Panc1 (cell line): ENCODE measurements at regions not wholly inside any gene's neighbourhood (a gene's known extent, or its start where the extent isn't known, plus 50 kb on each side); places are given as distances from the start of the nearest gene placed in this dataset.

ENCODE experiments used
- ATAC-seq: fragments of 200-7000 bp; cut with Tn5 transposase; 2 replicates; pipeline ENCODE4 v1.9.1; 2020; ENCODE audit warnings: mild to moderate bottlenecking, moderate library complexity
- BruUV-seq: library from RNA; stranded (reverse); fragments of 400-500 nt; replicated peaks from 2 replicates; lab custom pipeline; 2021; lab: Mats Ljungman, UMichigan
- CTCF ChIA-PET: fragments of 300-600 bp; sonication (Branson Sonifier 250); formaldehyde crosslinking; loops from one replicate; lab custom pipeline; 2022; ENCODE audit warnings: antibody characterized with exemption; lab: Charles Lee
- POLR2A ChIA-PET: fragments of 300-600 bp; sonication (Branson Sonifier 250); formaldehyde crosslinking; loops from one replicate; lab custom pipeline; 2022; ENCODE audit warnings: antibody characterized with exemption; lab: Charles Lee
- DNase-seq: peaks from one replicate; pipeline ENCODE4 v3.0.0-alpha.2; 2010; ENCODE audit warnings: low read depth, low spot score
- H3K27ac ChIP-seq: 2 replicates; pipeline ENCODE4 v1.5.1; 2011; ENCODE audit warnings: mild to moderate bottlenecking, low read length, inconsistent platforms
- H3K27me3 ChIP-seq: fragments of 200-500 bp; sonication (Bioruptor generic); 2 replicates; pipeline ENCODE4 v1.6.0; 2014; ENCODE audit warnings: low read length, inconsistent platforms; ENCODE audit not compliant: control insufficient read depth, insufficient read depth
- H3K36me3 ChIP-seq: fragments of 200-500 bp; sonication (Bioruptor generic); 2 replicates; pipeline ENCODE4 v1.5.1; 2014; ENCODE audit warnings: inconsistent platforms, mild to moderate bottlenecking, low read length, moderate library complexity; ENCODE audit not compliant: control insufficient read depth, insufficient read depth
- H3K4me1 ChIP-seq: 2 replicates; pipeline ENCODE4 v1.5.1; 2011; ENCODE audit warnings: inconsistent platforms, mild to moderate bottlenecking, low read length, moderate library complexity; ENCODE audit not compliant: control insufficient read depth, insufficient read depth
- H3K4me3 ChIP-seq, 2 experiments: 2 replicates each; pipeline ENCODE4 v1.5.1; 2011 to 2012; ENCODE audit warnings: low read depth in 2 of 2, low read length in 2 of 2, mild to moderate bottlenecking in 2 of 2, inconsistent platforms in 1 of 2, moderate library complexity in 1 of 2
- H3K9me3 ChIP-seq: fragments of 200-500 bp; sonication (Bioruptor generic); 2 replicates; pipeline ENCODE4 v1.5.1; 2014; ENCODE audit warnings: low read depth, mild to moderate bottlenecking, inconsistent platforms, low read length, moderate library complexity; ENCODE audit not compliant: control insufficient read depth, insufficient read depth
- POLR2AphosphoS5 ChIP-seq: IDR thresholded peaks from 2 replicates; pipeline ENCODE4 v1.6.1; 2012; ENCODE audit warnings: mild to moderate bottlenecking, low read depth, low read length, moderate library complexity
- REST ChIP-seq, 2 experiments: IDR thresholded peaks; 2 replicates each; pipeline ENCODE4 v1.6.1; 2011 to 2012; ENCODE audit warnings: low read depth in 2 of 2, control low read depth in 1 of 2, low read length in 1 of 2, mild to moderate bottlenecking in 1 of 2, moderate library complexity in 1 of 2; ENCODE audit not compliant: insufficient read depth in 1 of 2
- SIN3A ChIP-seq: IDR thresholded peaks from 2 replicates; pipeline ENCODE4 v1.6.1; 2012; ENCODE audit warnings: low read depth, mild to moderate bottlenecking, low read length, moderate library complexity, borderline replicate concordance; ENCODE audit not compliant: insufficient read depth
- TCF7L2 ChIP-seq: IDR thresholded peaks from 2 replicates; pipeline ENCODE4 v1.6.1; 2011; ENCODE audit warnings: mild to moderate bottlenecking, low read depth, low read length, inconsistent platforms
- in situ Hi-C: cut with HindIII; loops from 2 replicates; pipeline ENCODE4 v1.10.0; 2016; ENCODE audit warnings: low sequenced_read_pairs, low pct_unique_long_range_greater_than_20kb
- intact Hi-C: fragments of 100-400 bp; cut with micrococcal nuclease; formaldehyde crosslinking; loops from one replicate; pipeline ENCODE4 v1.10.0; 2022; ENCODE audit not compliant: unreplicated experiment
- TF ChIP-seq, protein P1 (sequence below): fragments of 450-650 bp; IDR thresholded peaks from 2 replicates; pipeline ENCODE4 v1.5.1; 2017; ENCODE audit warnings: mild to moderate bottlenecking

GRCh38 chr1:231108516-231109302 is 53.1 kb upstream of the TRIM67 start:
- TF ChIP-seq TCF7L2: no peak
- no peak for TF ChIP-seq SIN3A
- no peak for TF ChIP-seq POLR2AphosphoS5
- no TSS peak for BruUV-seq
- ChIA-PET POLR2A (no interaction called here), CTCF (no interaction called here)
- in situ Hi-C loops: no loop called here
- Histone ChIP-seq H3K27me3 (peaks cover 7% of the 10 kb centered on the region), H3K36me3 (no peaks in the 10 kb centered on the region), H3K9me3 (0 out of 2 replicates have a peak, but pooled peaks cover 4% of the 10 kb centered on the region), H3K27ac (no peak overlapping the region), H3K4me1 (no peaks in the 10 kb centered on the region), H3K4me3 (no peak overlapping the region)
- DNase-seq (no peak), ATAC-seq (no peak)
- intact Hi-C loops: no loop called here

- H3K4me1 ChIP-seq: no peaks in the 10 kb centered on the region
- H3K27ac ChIP-seq: no peak overlapping the region
- in situ Hi-C loops: no loop called here
- H3K36me3 ChIP-seq: no peaks in the 10 kb centered on the region
- TF ChIP-seq REST (IDR thresholded peaks at IDR 0.05; ENCODE audit: insufficient read depth in 1 of 2, low read depth in 2 of 2, low read length in 1 of 2) (no peak), SIN3A (no peak), POLR2AphosphoS5 (no peak), TCF7L2 (no peak)
- TF ChIP-seq, protein P1, sequence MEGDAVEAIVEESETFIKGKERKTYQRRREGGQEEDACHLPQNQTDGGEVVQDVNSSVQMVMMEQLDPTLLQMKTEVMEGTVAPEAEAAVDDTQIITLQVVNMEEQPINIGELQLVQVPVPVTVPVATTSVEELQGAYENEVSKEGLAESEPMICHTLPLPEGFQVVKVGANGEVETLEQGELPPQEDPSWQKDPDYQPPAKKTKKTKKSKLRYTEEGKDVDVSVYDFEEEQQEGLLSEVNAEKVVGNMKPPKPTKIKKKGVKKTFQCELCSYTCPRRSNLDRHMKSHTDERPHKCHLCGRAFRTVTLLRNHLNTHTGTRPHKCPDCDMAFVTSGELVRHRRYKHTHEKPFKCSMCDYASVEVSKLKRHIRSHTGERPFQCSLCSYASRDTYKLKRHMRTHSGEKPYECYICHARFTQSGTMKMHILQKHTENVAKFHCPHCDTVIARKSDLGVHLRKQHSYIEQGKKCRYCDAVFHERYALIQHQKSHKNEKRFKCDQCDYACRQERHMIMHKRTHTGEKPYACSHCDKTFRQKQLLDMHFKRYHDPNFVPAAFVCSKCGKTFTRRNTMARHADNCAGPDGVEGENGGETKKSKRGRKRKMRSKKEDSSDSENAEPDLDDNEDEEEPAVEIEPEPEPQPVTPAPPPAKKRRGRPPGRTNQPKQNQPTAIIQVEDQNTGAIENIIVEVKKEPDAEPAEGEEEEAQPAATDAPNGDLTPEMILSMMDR: no peak
- ChIA-PET CTCF (no interaction called here), POLR2A (no interaction called here)
- no TSS peak for BruUV-seq
- peaks cover 7% of the 10 kb centered on the region; the same call in 1 of the 2 replicates for H3K27me3 ChIP-seq
- no peak for ATAC-seq
- H3K4me3 ChIP-seq: no peak overlapping the region
- intact Hi-C loops: no loop called here
- 0 out of 2 replicates have a peak, but pooled peaks cover 4% of the 10 kb centered on the region for H3K9me3 ChIP-seq
- DNase-seq: no peak
Measured at GRCh38 chr1:231107600-231108326, 54.1 kb upstream of the TRIM67 start.
